ENCODE measurements at regions not wholly inside any gene's neighbourhood (a gene's known extent, or its start where the extent isn't known, plus 50 kb on each side); places are given as distances from the start of the nearest gene placed in this dataset.

GRCh38 chr4:27506401-27506800 is 645.8 kb downstream of the STIM2 start:
- no peak for DNase-seq (ENCODE audit: low read depth)

GRCh38 chr4:27514711-27515110 is 654.1 kb downstream of the STIM2 start:
- no peak for DNase-seq (ENCODE audit: low read depth)

- DNase-seq (ENCODE audit: low read depth): no peak
Measured at GRCh38 chr4:27515140-27515539, 654.5 kb downstream of the STIM2 start.

- DNase-seq (ENCODE audit: low read depth): no peak
Measured at GRCh38 chr4:27518876-27519275, 658.2 kb downstream of the STIM2 start.

GRCh38 chr4:27524224-27524623 is 663.6 kb downstream of the STIM2 start:
- no peak for DNase-seq (ENCODE audit: low read depth)

- DNase-seq (ENCODE audit: low read depth): no peak
Measured at GRCh38 chr4:27534488-27534887, 673.8 kb downstream of the STIM2 start.

GRCh38 chr4:27568236-27568951 is 707.8 kb downstream of the STIM2 start:
- no peak for DNase-seq (ENCODE audit: low read depth)

GRCh38 chr4:27568952-27569319 is 708.3 kb downstream of the STIM2 start:
- DNase-seq (ENCODE audit: low read depth): no peak

GRCh38 chr4:27574743-27575142 is 714.1 kb downstream of the STIM2 start:
- no peak for DNase-seq (ENCODE audit: low read depth)

- no peak for DNase-seq (ENCODE audit: low read depth)
Measured at GRCh38 chr4:27577951-27578350, 717.3 kb downstream of the STIM2 start.

- DNase-seq (ENCODE audit: low read depth): no peak
Measured at GRCh38 chr4:27592738-27593137, 732.1 kb downstream of the STIM2 start.

GRCh38 chr4:27594922-27595321 is 734.3 kb downstream of the STIM2 start:
- DNase-seq (ENCODE audit: low read depth): no peak

GRCh38 chr4:27595571-27596360 is 735.1 kb downstream of the STIM2 start:
- no peak for DNase-seq (ENCODE audit: low read depth)

GRCh38 chr4:27602172-27602571 is 741.5 kb downstream of the STIM2 start:
- DNase-seq (ENCODE audit: low read depth): no peak

GRCh38 chr4:27604692-27605091 is 744.1 kb downstream of the STIM2 start:
- no peak for DNase-seq (ENCODE audit: low read depth)

GRCh38 chr4:27616166-27616565 is 755.5 kb downstream of the STIM2 start:
- no peak for DNase-seq (ENCODE audit: low read depth)

GRCh38 chr4:27619435-27619834 is 758.8 kb downstream of the STIM2 start:
- DNase-seq (ENCODE audit: low read depth): no peak

GRCh38 chr4:27620886-27621285 is 760.2 kb downstream of the STIM2 start:
- DNase-seq (ENCODE audit: low read depth): no peak

- no peak for DNase-seq (ENCODE audit: low read depth)
Measured at GRCh38 chr4:27624749-27625148, 764.1 kb downstream of the STIM2 start.

- DNase-seq (ENCODE audit: low read depth): no peak
Measured at GRCh38 chr4:27628609-27629008, 768.0 kb downstream of the STIM2 start.

GRCh38 chr4:27629532-27630225 is 769.0 kb downstream of the STIM2 start:
- DNase-seq (ENCODE audit: low read depth): no peak

- no peak for DNase-seq (ENCODE audit: low read depth)
Measured at GRCh38 chr4:27635936-27636913, 775.6 kb downstream of the STIM2 start.
